Fibroblast of skin of scalp (primary cell): ENCODE measurements at regions not wholly inside any gene's neighbourhood (a gene's known extent, or its start where the extent isn't known, plus 50 kb on each side); places are given as distances from the start of the nearest gene placed in this dataset.
A peak's percentile ranks its signal among the peaks of the same experiment; 100 is the strongest.

Experiments used
- DNase-seq: peaks from one replicate; pipeline ENCODE4 v3.0.0-alpha.2; 2013

- DNase-seq = no peak
These were observed 1485.2 kb upstream of the DDX18 start for GRCh38 chr2:116329280-116329679.

GRCh38 chr2:116340690-116341089, 1473.8 kb upstream of the DDX18 start:
- no peak for DNase-seq

- no peak for DNase-seq
These were observed 1448.3 kb upstream of the DDX18 start for GRCh38 chr2:116366212-116366611.

GRCh38 chr2:116378786-116379185, 1435.7 kb upstream of the DDX18 start:
- no peak for DNase-seq

- DNase-seq = no peak
These were observed 1403.3 kb upstream of the DDX18 start for GRCh38 chr2:116411211-116411610.

- DNase-seq = no peak
These were observed 1400.8 kb upstream of the DDX18 start for GRCh38 chr2:116413659-116414058.

GRCh38 chr2:116416731-116417377, 1397.6 kb upstream of the DDX18 start:
- DNase-seq = peak; percentile 50

- no peak for DNase-seq
These were observed 1378.8 kb upstream of the DDX18 start for GRCh38 chr2:116435648-116436047.

GRCh38 chr2:116440104-116440653, 1374.3 kb upstream of the DDX18 start:
- no peak for DNase-seq

- no peak for DNase-seq
These were observed 1372.1 kb upstream of the DDX18 start for GRCh38 chr2:116442418-116442817.

GRCh38 chr2:116444256-116444872, 1370.1 kb upstream of the DDX18 start:
- no peak for DNase-seq

GRCh38 chr2:116450990-116451389, 1363.5 kb upstream of the DDX18 start:
- DNase-seq = no peak

GRCh38 chr2:116452651-116453050, 1361.8 kb upstream of the DDX18 start:
- DNase-seq = peak; percentile 3

- no peak for DNase-seq
These were observed 1358.1 kb upstream of the DDX18 start for GRCh38 chr2:116456429-116456828.

- DNase-seq = no peak
These were observed 1347.2 kb upstream of the DDX18 start for GRCh38 chr2:116467243-116467642.

GRCh38 chr2:116477229-116477628, 1337.3 kb upstream of the DDX18 start:
- no peak for DNase-seq

GRCh38 chr2:116487336-116487735, 1327.2 kb upstream of the DDX18 start:
- no peak for DNase-seq

GRCh38 chr2:116489292-116489691, 1325.2 kb upstream of the DDX18 start:
- DNase-seq = no peak

GRCh38 chr2:116489944-116490343, 1324.5 kb upstream of the DDX18 start:
- DNase-seq = no peak

- no peak for DNase-seq
These were observed 1323.9 kb upstream of the DDX18 start for GRCh38 chr2:116490511-116491145.

- DNase-seq = no peak
These were observed 1323.2 kb upstream of the DDX18 start for GRCh38 chr2:116491292-116491691.

- no peak for DNase-seq
These were observed 1315.1 kb upstream of the DDX18 start for GRCh38 chr2:116499389-116499788.

GRCh38 chr2:116510117-116510671, 1304.3 kb upstream of the DDX18 start:
- DNase-seq = no peak

GRCh38 chr2:116511426-116511825, 1303.1 kb upstream of the DDX18 start:
- no peak for DNase-seq
